HCEC 1CT (cell line): ENCODE measurements at regions not wholly inside any gene's neighbourhood (a gene's known extent, or its start where the extent isn't known, plus 50 kb on each side); places are given as distances from the start of the nearest gene placed in this dataset.

Experiments used
- DNase-seq: peaks from one replicate; pipeline ENCODE4 v3.0.0-alpha.2; 2017

DNA sequence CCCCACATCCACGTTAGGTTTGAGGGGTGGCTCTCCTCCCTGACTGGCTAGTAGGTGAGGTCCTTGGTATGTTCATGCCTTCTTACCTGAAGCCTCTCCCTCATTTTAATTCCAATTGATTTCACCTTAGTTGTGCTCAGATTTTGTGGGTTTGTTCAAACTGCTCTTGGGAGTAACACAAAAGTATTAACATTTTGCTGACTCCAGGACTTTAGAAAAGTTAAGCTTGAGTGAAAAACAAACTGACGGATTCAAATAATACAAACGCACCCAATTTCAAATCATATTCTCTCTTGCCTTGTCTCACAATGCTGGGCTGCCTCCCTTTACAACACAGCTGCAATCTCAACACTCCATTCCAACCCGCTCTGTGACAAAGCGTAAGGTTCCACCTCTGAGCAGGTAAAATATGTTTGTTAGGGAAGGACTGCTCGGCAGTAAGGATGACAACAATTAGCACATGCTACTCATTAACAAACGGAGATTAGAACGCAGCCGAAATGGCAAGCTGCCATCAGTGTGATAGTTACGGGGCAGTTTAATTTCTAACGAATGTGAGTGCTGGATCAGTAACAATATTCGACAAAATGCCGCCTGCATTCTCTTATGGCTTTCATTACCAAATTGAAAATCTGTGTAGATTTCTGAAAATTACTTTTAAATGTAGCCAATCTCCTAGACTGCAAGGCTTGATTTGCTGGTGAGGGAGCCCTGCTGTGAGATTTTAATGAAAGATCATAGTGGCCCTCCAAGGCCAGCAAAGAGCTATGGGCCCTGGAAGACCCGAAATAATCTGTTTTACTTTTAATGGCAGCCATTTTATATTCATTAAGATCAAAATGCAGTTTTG is 730.6 kb upstream of the FANCL start:
- DNase-seq: no peak

DNA sequence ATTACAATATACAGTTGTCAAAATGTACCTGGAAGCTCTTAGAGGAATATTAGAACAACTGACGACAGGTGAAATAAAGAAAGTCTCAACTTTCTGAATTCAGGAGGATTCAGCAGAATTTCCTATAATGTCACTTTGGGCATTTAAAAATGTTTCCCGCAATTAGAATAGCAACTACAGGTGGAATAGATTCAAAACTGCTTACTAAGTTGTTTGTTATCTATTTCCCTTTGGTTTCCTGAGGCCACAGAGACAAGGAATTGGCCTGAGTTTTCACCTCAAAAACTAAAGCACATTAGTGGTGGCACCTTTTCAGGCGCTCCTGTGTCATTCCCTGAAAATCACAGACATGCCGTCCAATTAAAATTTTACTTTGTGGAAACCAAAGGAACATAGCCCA is 729.2 kb upstream of the FANCL start:
- DNase-seq: no peak

DNA sequence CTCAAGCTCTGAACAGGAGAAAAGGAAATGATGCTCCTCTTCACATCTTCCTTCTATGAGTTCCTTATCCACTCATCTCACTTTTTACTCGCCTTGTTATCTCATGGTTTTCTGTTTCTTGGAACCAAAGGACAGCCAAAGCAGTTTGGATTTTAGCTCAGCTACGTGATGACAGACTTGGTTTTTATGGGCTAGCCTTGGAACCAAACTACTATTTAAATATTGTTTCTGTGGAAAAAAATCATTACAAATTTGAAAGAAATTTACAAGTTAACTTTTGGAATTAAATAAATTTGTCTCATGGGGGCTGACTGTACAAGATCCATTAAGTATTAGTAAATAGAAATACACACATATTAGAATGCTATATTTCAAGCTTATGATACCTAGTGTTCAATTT is 727.8 kb upstream of the FANCL start:
- no peak for DNase-seq

DNA sequence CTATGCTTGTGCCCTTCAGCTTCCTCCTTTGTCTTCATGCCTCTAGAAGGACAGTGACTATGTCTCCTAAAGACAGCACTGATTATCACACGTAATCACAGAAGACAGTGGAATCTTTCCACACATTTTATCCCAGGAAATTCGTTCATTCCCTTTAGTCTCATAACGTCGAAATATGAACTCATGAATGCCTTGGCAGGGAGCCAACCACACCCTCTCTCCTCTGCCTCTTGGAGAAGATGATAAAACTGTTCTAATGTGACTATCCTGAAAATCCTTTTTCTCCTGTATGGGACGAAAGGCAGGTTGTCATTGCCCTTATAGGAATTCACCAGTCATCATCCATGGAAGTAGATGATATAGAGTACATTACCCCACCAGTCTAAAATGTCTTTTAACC is 726.6 kb upstream of the FANCL start:
- DNase-seq: no peak

DNA sequence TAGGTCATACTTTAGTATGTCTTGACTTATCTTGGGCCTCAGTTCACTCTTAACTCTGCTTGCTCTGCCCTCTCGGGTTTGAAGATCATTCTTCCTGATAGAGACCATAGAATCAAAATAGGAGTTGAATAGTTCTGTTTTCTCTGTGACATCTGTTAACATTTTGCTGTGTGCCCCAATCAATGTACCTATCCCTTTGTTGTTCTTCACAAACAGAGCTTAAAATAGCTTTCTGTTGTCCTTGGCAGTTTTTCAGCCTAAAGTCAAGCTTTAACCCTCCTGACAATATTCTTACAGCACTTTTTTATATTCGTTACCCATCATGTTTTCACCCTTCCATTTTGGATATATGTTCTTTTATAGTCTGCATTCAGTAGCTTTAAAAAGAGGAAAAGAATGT is 724.5 kb upstream of the FANCL start:
- no peak for DNase-seq

DNA sequence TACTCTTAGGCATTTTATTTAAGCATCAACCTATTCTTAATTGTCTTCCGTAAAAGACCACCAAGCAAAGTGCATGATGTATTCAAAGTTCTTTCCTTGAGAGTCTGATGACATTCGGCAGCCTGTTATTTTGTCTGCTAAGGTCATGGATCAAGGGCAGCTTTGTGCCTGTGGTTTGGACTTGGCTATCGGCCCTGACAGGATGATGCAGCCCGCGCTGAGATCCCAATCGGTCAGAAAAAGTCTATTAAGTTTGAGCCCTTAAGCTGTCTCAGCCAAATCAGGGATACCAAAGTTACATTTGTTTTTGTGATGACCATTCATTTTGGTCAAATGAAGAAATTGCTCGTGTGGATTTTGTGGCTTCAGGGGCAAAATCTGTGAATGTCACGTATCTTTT is 718.9 kb upstream of the FANCL start:
- DNase-seq: no peak

DNA sequence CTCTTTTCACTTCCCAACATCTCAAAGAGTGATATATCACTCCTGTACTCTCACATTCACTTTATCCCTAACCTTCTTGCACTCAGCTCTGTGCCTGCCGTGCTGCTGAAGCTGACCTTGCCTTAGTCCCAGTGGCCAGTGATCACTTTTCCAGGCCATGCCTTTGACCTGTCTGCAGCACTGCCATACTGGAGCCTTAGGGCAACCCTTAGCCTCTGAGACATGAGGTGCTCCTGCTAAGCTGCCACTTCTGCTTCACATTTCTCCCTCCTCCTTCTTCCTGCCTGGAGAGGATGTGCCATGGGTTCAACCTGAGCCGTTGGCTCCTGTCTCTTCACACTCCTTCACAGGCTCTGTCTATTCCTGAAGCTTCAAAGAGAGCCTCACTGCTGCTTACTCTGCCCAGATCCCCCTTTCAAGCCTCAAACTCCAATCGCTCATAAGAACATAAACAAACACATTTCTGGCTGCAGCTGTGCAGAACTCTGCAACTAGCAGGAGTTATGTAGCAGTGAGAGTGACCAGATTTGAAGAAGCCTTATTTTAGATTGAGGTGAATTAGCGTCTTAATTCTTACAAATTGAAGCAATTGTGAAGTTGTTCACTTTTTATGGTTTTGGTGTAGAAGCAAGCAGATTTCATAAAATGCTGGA is 716.2 kb upstream of the FANCL start:
- DNase-seq: no peak

DNA sequence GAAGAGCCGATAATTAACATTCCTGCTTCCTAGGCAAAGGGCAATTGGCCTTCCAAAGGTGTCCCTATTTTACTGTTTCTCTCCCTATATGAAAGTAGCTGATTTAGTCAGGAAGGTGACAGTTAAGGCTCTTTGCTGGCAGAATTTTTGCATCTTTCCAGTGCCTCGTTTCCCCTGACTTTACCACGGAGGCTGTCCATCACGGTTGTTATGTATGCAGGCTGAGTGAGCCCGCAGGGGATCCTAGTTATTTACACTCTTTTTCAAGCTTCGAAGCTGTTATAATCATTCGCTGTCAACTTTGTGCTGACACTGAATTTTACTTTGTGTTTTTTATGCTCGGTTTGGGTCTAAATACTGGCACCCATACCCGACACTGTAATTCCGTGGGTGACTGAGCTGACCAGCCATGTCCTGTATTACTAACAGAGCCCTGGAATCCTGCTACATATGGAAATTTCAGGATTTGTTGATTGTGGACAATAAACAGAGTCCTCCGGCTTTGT is 713.8 kb upstream of the FANCL start:
- no peak for DNase-seq

DNA sequence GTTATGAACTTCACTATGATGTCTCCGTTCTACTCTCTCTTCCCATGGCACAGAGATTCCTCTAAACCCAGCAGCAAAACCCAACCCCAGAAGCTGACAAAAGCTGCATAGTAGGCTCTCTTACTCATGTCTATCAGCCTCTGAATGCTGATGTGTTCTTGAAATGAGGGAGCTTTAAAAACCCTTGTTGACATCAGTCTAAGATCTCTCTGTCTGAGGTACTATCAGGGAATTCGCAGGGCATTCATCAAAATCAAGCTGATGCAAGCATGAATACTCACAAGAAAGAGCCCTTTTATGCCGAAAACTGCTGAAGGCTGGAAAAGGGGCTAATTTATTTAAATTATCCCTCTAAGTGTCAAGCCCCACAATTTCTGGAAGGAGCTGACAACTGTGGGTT is 710.6 kb upstream of the FANCL start:
- DNase-seq: no peak

DNA sequence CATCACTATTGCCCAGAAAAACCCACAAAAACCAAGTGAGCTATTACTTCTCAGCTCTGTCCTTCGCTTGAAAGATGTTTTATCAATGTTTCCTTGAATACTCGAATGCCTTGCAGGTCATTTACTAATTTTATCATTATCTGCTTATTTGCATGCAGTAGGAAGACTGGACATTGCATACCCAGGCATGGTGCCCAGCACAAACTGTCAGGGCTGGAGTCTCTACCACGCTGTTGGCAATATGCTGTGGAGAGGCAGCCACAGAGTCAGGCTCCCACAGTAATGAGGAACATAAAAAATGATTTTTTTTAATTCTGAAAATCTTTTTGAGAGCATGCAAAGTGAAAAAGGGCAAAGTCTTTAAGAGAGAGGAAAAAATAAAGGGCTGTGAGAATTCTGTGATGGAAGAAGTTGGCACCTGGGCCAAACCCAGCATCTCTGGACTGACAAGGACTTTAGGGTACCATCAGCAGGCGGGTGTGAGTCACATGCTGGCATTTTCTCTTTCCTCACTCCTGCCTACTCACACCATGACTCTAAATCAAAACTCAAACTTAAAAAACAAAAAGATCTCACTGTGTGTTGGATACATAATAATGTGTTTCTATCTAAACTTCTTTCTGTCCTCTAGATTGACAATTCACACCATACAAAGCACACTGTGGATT is 709.8 kb upstream of the FANCL start:
- no peak for DNase-seq

DNA sequence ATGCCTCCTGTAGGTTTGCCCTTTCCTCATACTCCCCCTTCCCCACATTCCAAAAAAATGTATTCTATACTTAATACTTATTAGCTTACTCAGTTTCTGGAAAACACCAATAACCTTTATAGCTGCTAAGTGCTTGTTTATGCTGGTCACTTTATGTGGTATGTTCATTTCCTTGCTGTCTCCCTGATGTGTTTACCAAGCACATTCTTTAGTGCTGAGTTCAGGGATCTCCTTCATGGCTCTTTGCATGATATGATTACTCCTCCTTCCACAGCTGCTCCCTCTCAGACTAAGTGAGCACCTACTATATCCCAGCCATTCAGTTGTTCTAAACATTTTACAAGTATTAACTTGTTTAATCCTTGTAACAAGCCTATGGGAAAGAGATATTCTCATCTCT is 698.3 kb upstream of the FANCL start:
- no peak for DNase-seq

DNA sequence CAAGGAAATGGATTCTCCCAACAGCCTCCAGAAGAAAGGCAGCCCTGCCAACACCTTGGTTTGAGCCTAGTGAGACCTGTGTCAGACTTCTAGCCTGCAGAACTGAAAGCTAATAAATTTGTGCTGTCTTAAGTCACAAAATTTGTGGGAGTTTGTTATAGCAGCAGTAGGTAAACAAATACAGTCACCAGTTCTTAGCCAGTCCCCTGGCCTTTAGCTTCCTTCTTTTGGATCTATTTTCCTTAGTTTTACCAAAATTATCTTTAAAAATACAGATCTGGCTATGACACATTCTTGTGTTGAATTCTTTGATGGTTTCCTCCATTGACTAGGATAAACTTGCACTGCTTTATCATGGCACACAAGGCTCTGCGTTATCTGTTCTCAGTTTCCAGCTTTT is 697.9 kb upstream of the FANCL start:
- DNase-seq: no peak

DNA sequence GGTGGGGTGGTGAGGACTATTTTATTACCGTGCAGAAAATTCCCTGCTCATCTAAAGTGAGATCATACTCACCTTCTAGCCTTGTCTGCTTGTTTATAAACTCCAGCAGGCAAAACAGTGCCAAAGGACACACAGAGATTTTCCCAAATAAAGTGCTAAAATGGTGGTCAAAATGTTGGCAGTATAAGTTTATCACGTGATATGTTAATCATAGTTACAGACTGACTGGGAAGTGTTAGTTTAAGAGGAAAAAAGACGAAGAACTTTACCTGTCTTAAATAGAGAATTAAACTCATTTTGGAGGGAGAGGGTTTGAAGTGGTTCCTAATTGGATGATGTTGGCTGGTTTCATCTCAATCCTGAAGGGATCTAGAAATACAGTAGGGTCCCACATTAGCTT is 691.7 kb upstream of the FANCL start:
- no peak for DNase-seq

DNA sequence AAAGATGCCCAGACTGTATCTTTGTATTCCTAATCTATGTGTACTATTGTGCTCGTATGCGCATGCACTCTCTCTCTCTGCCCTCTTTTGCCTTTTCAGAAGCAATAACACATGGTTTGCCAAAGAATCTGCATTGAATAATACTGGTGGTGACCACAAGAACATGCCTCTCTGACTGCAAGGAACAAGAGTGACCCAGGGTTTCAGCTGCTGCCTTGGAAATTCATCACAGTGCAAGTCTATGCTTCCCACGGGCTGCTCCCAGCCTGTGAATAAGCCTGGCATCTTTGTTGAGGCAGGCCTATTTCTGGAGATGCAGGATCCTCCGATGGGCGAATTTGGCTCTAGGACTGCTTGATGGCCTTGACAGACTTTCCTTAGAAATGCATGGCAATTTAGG is 689.4 kb upstream of the FANCL start:
- no peak for DNase-seq

DNA sequence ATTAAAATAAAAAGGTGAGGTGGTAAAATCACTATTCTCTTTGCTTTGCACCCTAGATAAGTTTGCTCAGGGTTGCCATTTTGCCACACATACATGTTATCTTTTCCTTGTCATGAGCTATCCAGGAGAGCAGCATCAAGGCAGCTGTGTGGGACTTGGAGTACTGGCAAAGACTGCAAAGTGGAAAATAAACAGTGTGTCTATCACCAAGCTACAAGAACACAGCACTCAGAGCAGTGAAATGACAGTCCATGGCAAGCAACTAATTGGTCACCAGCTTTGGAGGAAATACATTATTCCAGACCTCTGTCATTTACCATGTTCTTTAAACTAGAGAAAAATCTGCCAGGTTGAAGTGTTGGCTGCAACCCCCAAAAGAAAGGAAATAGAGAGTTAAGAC is 687.8 kb upstream of the FANCL start:
- no peak for DNase-seq

DNA sequence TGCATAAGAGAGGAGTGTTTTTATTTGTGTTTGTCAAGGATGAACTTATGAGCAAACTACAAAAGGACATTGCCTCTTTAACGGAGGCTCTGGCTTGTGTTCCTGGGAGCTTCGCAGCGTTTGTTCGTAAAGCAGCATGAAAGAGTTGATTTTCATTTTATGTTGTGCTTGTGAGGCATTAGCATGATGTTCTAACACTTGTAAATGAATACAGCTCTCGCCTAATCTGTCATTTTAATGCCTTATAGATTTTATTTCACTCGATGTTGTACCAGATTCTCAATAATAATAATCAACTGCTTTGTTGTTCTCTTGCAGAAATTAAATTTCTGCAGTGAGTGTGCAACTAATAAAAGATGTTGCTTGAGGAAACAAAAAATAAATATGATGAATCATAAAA is 687.3 kb upstream of the FANCL start:
- no peak for DNase-seq

DNA sequence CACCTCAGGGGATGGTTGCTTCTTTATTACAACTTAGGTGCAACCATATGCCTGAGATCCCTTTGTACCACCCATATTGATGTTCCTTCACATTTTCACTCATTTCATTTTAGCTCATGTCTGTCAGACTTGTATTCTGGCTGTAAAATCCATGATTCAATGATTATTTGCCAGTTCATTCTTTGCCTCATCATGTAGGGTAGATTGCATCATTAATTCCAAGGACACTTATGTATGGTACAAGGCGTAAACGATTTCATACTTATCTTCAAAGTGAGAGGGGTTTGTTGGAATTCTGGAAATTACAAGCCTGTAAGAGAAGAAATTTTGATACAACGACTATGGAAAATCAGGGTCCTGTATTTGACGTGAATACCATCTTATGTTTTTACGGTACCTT is 685.0 kb upstream of the FANCL start:
- DNase-seq: no peak

DNA sequence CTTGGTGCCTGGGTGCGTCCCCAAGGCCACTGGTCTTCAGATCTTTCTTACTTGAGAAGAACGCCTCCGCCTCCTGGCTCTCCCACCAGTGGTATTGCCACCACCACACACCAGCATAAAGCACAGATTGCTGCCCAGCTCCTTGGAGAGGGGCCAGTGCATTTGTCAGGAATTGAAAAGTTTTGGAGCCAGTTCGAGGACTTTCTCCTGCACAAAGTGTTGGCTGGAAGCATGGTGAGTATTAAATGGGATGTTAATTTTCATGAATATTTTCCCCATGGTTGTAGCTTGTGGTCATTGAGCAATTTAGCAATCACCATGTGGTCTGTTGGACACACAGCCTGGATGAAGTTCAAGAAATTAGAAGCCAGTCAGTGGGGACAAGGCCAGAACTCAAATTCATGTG is 684.6 kb upstream of the FANCL start:
- DNase-seq: no peak

DNA sequence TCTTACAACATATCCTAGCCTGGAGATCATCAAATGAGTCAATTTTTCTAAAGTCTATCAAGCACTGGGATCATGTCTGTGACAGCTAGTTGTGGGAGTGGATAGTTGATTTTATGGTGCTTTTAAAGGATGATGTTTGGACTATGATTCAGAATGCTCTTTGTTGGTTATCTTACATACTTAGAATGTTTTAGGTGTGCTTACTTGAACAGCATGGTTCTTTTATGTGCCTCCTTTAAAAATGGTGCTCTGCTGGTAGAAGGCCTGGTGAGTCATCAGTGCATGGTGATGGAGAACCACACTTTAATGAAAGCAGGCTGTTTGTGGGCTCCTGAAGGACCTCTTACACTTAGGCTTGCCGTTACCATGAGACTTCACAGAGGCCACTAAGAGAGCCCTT is 682.7 kb upstream of the FANCL start:
- DNase-seq: no peak

DNA sequence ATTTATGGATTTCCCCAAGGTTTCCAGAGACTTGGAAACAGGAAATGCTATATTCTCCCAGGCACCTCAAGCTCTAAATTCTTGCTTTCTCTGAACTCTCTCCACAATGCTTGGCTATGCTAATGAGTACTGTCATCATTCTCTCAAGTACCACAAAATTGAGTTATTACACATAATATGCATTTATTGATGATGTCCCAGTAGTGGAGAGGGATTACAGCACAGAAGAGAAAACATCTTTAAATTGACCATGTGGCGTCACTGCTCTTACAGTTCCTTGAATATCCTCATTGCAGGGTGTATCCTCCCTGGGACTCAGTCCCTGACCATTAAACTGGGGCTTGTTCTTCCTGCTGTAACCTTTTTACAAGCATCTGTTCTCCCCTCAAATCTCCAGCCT is 681.1 kb upstream of the FANCL start:
- DNase-seq: no peak

DNA sequence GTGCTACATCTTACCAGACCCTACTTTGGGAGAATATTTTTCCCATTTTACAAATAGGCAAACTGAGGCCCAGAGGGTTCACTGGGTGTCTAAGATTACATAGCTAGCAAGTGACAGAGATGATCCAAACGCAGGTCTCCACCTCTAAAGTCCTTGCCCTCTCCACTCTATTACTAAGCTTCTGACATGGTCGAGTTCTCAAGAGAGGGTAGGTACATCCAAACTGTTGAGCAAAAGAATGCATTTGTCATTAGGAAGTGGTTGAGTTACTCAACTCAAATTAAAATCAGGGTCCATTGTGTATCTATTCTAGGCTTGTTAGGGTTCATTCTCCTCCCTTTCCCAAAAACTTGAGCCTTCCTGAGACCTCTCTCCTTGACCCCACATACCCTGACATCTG is 680.6 kb upstream of the FANCL start:
- no peak for DNase-seq

DNA sequence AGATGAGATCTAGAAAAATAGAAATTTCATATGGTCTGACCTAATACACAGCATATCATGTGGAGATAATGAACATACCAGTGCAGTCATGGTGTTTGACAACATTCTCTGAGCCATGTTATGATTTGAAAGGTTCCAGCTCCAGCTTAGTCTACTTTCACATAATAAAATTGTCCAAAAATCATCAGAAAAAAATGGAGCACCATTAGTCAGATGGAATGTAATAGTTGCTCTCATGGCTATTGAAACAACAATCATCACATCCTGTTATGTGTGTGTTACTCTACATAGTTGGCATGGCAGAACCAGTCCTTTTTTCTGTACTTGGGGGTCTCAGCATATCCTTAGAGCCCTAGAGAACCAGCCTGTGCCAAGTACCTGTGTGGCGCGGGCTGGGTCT is 678.9 kb upstream of the FANCL start:
- no peak for DNase-seq

DNA sequence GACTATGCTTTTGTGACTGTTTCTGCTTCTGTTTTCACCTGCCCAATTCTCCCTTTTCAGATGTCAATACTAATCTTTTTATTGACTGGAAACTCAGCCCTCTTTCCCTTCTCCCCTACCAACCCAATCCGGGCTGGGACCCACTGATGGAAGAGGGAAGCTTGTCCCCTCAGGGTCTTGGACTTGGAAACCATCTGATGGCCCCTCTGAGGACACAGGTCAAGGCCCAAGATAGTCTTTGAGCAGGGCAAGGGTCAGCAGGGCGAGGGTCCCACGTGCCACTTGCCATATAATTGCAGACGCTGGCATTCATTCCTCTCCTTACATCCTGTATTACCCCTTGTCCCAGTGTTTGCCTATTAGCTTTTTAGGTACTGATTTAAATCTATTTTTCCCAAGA is 678.2 kb upstream of the FANCL start:
- no peak for DNase-seq

DNA sequence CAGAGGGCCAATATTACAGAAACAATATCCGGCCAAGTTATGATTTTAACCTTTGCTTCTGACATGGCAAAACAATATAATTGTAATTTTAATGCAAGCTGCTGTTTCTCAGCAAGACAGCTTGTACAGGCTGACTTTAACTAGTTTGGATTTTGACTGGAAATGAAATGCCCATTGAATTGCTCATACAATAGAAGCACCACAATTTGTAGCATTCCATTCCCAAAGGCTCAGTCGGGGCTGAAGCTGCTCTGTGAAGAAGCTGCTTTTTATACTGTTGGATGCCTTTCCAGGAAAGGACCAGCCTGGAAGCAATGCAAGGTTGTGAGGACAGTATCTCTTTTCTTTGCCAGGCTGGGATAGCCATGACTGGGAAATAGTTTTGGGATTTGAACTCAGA is 677.0 kb upstream of the FANCL start:
- DNase-seq: no peak
